ENCODE measurements at regions not wholly inside any gene's neighbourhood (a gene's known extent, or its start where the extent isn't known, plus 50 kb on each side); places are given as distances from the start of the nearest gene placed in this dataset.
A peak's percentile ranks its signal among the peaks of the same experiment; 100 is the strongest.
"Not testable (repeated sequence)": the region's sequence is repeated elsewhere in the genome, so short reads cannot be mapped to it uniquely, and the experiment has no call there.

DNA sequence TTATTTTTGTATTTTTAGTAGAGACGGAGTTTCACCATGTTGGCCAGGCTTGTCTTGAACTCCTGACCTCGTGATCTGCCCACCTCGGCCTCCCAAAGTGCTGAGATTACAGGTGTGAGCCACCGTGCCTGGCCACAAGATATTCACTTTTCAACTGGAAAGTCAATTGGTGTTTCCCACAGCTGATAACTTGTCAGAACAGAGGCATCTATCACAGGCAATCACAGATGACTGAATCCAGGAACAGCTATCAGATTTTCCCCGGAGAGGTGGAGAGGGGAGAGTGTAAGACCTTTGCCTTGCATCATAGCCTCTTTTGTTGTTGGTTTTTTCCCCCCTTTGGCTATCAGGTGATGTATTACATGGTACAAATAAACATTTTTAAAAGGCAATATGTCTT is 84.5 kb downstream of the GADD45G start:
- intact Hi-C loops (cut with DNase I) = not testable (repeated sequence)
- DNase-seq = peak in 1 of 10 donors; percentile 8

DNA sequence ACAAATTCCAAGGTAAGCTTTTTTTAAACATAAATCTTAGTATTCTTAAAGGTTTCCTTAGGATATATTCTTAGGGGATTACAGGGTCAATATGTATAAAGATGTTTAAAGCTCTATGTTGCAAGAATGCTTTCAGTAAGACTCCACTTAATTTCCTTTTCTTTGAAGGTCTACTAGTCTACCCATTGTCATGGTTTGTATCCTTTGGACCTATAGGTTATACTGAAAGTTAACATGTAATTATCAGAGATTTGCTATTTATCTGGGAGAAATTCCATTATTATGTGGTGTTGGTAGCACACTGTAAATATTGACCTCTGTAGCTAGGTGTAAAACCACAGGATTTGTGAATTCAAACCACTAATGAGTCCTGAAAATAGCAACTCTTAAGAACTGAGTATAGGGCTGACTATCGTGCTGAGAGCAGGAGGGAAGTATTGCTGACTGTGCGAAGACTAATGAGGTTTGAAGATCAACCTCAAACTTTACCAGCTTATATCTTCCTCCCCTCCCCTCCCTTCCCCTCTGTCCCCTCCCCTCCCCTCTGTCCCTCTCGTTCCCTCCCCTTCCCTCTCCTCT is 85.6 kb downstream of the GADD45G start:
- intact Hi-C loops (cut with DNase I) = no loop called here
- DNase-seq = no peak

GRCh38 chr9:89695441-89695891 is 90.7 kb downstream of the GADD45G start:
- intact Hi-C loops (cut with DNase I) = no loop called here
- DNase-seq = peak in 1 of 10 donors; percentile 7

GRCh38 chr9:89695979-89696378 is 91.2 kb downstream of the GADD45G start:
- intact Hi-C loops (cut with DNase I) = not testable (repeated sequence)

DNA sequence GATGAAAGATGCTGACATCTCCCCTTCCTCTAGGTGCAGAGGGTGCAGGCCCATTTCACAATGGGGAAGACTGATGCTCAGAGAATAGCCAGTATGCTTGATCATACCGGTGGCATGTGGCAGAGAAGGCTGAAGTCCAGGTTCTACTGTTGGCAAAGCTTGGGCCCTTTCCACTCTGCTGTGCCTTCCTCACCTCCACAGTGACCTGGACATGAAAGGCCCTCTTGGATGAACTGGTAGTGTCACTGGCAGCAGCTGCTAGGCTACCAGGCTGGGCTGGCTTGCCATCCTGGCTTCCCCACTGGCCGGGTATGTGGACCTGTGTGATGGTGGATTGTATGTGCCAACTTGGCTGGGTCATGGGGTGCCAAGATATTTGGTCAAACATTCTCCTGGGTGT is 92.0 kb downstream of the GADD45G start:
- intact Hi-C loops (cut with DNase I) = no loop called here
- DNase-seq = peak in 1 of 10 donors; percentile 17

More at GRCh38 chr9:89695979-89696378, 91.2 kb downstream of the GADD45G start:
- not testable (repeated sequence) for DNase-seq

DNA sequence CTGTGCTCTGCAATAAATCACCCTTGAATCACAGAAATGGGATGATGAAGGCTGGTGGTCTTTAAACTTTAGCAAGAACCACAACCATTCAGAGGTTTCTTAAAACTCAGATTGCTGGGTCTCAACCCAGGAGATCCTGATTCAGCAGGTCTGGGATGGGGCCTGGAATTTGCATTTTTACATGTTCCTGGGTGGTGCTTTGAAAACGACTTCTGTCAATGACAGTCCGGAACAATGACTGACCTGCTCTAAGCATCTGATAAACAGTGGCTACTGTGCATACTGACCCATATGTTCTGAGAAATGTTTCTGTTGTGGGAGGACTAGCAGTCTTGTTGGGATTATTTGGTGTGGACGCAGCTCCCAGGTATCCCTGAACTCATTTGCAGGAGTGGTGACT is 92.7 kb downstream of the GADD45G start:
- intact Hi-C loops (cut with DNase I) = no loop called here
- no peak for DNase-seq

- intact Hi-C loops (cut with DNase I) = no loop called here
- DNase-seq = peak in 1 of 10 donors; percentile 67
Observed at GRCh38 chr9:89698411-89699005, 93.7 kb downstream of the GADD45G start.

DNA sequence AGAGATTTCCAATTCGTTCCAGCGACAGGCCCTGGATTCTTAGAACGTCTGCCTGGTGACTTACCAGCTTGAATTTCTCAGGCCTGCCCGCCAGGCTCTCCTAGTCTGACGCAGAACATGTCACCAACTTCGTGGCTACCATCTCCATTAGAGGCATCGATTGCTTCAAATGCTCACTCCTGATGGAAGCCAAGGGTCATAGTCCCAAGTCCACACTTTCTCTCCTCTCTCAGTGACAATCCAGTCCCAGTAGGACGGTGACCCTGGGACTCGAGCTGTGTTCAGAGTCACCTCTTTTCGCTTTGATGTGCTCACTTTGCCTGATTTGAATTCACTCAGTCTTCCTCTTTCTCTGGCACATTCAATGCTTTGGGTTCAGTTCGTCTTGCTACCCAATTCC is 94.8 kb downstream of the GADD45G start:
- intact Hi-C loops (cut with DNase I) = no loop called here
- DNase-seq = peak in 1 of 10 donors; percentile 59

- DNase-seq = no peak
- intact Hi-C loops (cut with DNase I) = no loop called here
Observed at GRCh38 chr9:89701221-89701798, 96.5 kb downstream of the GADD45G start.

DNA sequence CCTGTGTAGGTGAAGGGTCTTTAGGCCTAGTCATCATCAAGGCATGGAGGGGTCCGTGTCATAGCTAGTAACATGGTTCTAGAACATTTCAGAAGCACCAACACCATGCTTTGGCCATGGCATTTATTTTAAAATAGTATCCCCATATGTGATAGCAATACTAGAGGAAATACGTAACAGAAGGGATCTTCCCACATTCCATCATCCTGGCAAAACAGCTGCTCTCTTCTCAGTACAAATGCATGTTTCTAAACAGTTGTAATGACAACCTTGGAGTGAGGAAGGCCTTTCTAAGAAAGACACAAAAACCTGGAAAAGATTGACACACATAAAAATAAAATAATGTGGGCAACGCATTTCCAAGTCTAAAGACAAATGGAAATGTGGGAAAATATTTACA is 97.6 kb downstream of the GADD45G start:
- intact Hi-C loops (cut with DNase I) = no loop called here
- no peak for DNase-seq

DNA sequence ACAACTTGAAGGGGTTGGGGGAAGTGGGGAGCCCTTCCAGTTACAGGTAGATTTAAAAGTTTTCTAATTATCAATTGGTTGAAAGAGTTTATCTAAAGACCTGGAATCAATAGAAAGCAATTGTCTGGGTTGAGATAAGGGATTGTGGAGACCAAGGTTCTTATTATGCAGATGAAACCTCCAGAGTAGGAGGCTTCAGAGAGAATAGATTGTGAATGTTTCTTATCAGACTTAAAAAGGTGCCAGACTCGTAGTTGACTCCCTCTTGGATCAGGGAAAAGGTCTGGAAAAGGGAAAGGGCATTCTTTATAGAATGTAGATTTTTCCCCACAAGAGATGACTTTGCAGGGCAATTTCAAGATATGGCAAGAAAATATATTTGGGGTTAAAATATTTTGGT is 100.8 kb downstream of the GADD45G start:
- no peak for DNase-seq
- intact Hi-C loops (cut with DNase I) = no loop called here

DNA sequence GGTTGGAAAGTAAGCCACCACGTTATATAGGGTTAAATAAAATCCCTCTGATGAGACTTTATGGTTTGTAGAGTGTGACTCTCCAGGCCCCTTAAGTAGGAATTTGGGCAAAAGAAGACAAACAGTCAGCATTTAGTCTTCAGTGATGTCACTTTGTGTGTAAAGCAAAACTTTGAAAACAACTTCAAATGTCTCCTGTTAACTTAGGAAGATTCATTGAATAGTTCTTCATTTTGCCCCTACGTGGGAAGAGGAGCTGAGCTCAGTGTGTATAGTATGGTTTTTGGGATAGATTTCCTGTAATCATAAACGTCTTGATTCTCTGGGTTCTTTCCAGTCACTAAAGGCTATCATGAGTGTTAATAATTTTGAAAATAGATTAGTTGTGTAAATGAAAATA is 101.3 kb downstream of the GADD45G start:
- DNase-seq = no peak
- intact Hi-C loops (cut with DNase I) = no loop called here

- intact Hi-C loops (cut with DNase I) = no loop called here
- no peak for DNase-seq
Observed at GRCh38 chr9:89706731-89707191, 101.9 kb downstream of the GADD45G start.

DNA sequence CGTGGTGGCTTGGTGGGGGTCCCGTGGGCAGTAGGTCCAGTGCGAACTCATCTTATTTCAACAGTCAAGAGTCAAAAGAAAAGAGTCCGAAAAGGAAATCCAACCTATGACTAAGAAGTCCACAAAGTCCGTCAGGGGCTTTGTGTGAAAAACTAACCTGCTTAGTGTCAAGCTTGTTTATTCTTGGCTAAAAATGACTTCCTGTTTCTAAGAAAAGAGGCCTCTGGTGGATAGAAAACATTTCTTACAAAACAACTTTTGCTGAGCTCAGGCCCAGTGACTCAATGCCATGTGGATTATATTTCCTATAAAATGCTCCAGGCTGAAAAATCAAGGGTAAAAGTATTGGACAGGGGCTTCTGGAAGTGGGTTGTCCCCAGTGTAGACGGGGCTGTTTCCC is 105.9 kb downstream of the GADD45G start:
- intact Hi-C loops (cut with DNase I) = no loop called here
- no peak for DNase-seq

GRCh38 chr9:89711866-89712265 is 107.1 kb downstream of the GADD45G start:
- no peak for DNase-seq
- intact Hi-C loops (cut with DNase I) = no loop called here

DNA sequence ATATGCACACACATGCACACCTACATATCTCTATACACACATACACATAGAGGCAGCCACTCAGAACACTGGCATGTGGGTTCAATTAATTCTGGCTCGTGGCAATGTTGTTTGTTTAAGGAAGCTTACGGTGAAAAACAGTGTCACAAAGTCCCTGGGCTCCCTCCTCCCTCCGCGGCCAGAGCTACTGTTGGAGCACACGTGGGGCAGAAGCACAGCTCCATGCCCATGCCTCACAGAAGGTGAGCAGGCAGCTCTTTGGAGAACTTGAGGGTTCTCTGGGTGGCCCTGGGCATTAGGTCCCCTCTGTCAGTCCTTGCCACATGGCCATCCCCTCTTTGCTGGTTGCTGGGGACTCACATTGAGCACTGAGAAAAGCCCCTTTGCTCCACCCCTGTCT is 107.5 kb downstream of the GADD45G start:
- no peak for DNase-seq
- intact Hi-C loops (cut with DNase I) = no loop called here

- intact Hi-C loops (cut with DNase I) = no loop called here
- no peak for DNase-seq
Observed at GRCh38 chr9:89714321-89714720, 109.5 kb downstream of the GADD45G start.

DNA sequence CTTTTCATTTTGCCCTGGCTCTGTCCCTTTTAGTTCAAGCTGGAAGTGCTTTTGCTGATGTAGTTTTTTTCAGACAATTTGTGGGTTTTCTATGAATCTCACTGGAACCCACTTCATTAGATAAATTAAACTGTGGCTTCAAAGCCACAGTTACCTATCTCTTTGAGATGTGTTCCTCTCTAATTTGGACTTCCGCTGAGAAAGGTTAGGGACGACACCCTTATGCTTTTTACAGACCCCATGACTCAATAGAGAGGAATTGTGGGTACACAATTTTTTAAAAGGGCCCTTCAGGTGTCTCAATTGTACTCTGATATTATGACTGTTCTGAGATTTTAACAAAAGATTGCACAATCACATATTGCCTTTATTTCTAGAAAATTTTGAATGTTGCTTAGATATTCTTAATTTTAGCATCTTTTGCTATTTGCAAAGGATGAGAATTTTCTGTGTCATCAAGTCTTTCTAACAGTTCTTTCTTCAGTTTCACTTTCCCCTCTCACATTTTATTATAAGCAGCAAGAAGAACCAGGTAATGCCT is 110.6 kb downstream of the GADD45G start:
- no peak for DNase-seq
- intact Hi-C loops (cut with DNase I) = no loop called here

- DNase-seq = no peak
Observed at GRCh38 chr9:89715881-89716280, 111.1 kb downstream of the GADD45G start.

DNA sequence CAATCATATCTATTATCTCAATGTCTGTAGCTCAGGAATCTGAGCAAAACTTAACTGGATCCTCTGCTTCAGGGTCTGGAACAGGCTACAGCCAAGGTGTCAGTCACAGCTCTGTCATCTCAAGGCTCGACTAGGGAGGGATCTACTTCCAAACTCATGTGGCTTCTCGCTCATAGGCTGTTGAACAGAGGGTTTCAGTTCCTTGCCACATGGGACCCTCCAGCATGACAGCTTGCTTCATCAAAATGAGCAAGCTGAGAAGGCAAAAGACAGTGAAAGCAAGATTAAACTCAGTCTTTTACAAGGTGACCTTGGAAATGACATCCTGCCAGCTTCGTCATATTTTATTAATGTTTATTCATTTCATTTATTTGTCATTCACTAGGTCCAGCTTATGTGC is 111.7 kb downstream of the GADD45G start:
- no peak for DNase-seq

More at GRCh38 chr9:89715881-89716280, 111.1 kb downstream of the GADD45G start:
- intact Hi-C loops (cut with DNase I) = no loop called here

GRCh38 chr9:89718176-89718575 is 113.4 kb downstream of the GADD45G start:
- intact Hi-C loops (cut with DNase I) = no loop called here
- DNase-seq = peak in 1 of 10 donors; percentile 39

More for the DNA sequence above, 111.7 kb downstream of the GADD45G start:
- intact Hi-C loops (cut with DNase I) = no loop called here

- DNase-seq = peak in 1 of 10 donors; percentile 11
- intact Hi-C loops (cut with DNase I) = no loop called here
Observed at GRCh38 chr9:89718651-89719050, 113.8 kb downstream of the GADD45G start.
